ENCODE measurements at regions not wholly inside any gene's neighbourhood (a gene's known extent, or its start where the extent isn't known, plus 50 kb on each side); places are given as distances from the start of the nearest gene placed in this dataset.
"Not testable (repeated sequence)": the region's sequence is repeated elsewhere in the genome, so short reads cannot be mapped to it uniquely, and the experiment has no call there.

GRCh38 chr5:53749621-53750020 is 189.2 kb downstream of the NDUFS4 start:
- no peak for TF ChIP-seq CTCF (IDR thresholded peaks at IDR 0.05)
- intact Hi-C loops (cut with DNase I, micrococcal nuclease): no loop called here
- CTCF ChIA-PET: no interaction called here
- POLR2A ChIA-PET: no interaction called here
- peaks cover 5 to 14% of the 10 kb centered on the region in 2 experiments for H3K9me3 ChIP-seq (ENCODE audit: control insufficient read depth in 1 of 2, insufficient read depth in 1 of 2, low read length in 2 of 2)
- H3K4me3 Mint-ChIP-seq: no peak overlapping the region
- no peak for ATAC-seq (ENCODE audit: poor library complexity)
- no peaks in the 10 kb centered on the region for H3K27me3 ChIP-seq (ENCODE audit: control insufficient read depth in 1 of 2, insufficient read depth in 2 of 2, low read length in 2 of 2)
- peaks cover 12% of the 10 kb centered on the region for H3K9me3 Mint-ChIP-seq
- H3K27ac ChIP-seq (ENCODE audit: low read depth in 1 of 2, low read length in 2 of 2): no peak overlapping the region
- no peaks in the 10 kb centered on the region for H3K36me3 ChIP-seq (ENCODE audit: insufficient read depth, low read length)
- no peak overlapping the region for H3K27ac Mint-ChIP-seq
- no peaks in the 10 kb centered on the region for H3K27me3 Mint-ChIP-seq
- no peak overlapping the region for H3K4me3 ChIP-seq (ENCODE audit: low read length)
- H3K4me1 ChIP-seq (ENCODE audit: insufficient read depth, low read length): no peaks in the 10 kb centered on the region
- DNase-seq: no peak
- H3K4me1 Mint-ChIP-seq (ENCODE audit: low read depth): no peaks in the 10 kb centered on the region
- H3K36me3 Mint-ChIP-seq (ENCODE audit: low read depth): no peaks in the 10 kb centered on the region

GRCh38 chr5:53752282-53752681 is 191.8 kb downstream of the NDUFS4 start:
- CTCF ChIA-PET; POLR2A ChIA-PET; H3K27me3 Mint-ChIP-seq; H3K4me3 ChIP-seq (ENCODE audit: low read length); intact Hi-C loops (cut with DNase I, micrococcal nuclease); H3K9me3 ChIP-seq (ENCODE audit: control insufficient read depth in 1 of 2, insufficient read depth in 1 of 2, low read length in 2 of 2); H3K27ac Mint-ChIP-seq; H3K27me3 ChIP-seq (ENCODE audit: control insufficient read depth in 1 of 2, insufficient read depth in 2 of 2, low read length in 2 of 2); H3K4me1 ChIP-seq (ENCODE audit: insufficient read depth, low read length); H3K36me3 Mint-ChIP-seq (ENCODE audit: low read depth); ATAC-seq (ENCODE audit: poor library complexity); H3K4me3 Mint-ChIP-seq; DNase-seq; H3K27ac ChIP-seq (ENCODE audit: low read depth in 1 of 2, low read length in 2 of 2); H3K36me3 ChIP-seq (ENCODE audit: insufficient read depth, low read length); H3K4me1 Mint-ChIP-seq (ENCODE audit: low read depth): not testable (repeated sequence)
- peaks cover 14% of the 10 kb centered on the region for H3K9me3 Mint-ChIP-seq

GRCh38 chr5:53766673-53767072 is 206.2 kb downstream of the NDUFS4 start:
- intact Hi-C loops (cut with DNase I, micrococcal nuclease): no loop called here
- Mint-ChIP-seq H3K36me3 (ENCODE audit: low read depth) (no peaks in the 10 kb centered on the region), H3K4me1 (ENCODE audit: low read depth) (no peaks in the 10 kb centered on the region), H3K27me3 (peaks cover 22% of the 10 kb centered on the region), H3K9me3 (no peaks in the 10 kb centered on the region), H3K27ac (no peak overlapping the region), H3K4me3 (no peak overlapping the region)
- CTCF ChIA-PET: no interaction called here
- H3K4me3 ChIP-seq (ENCODE audit: low read length): no peak overlapping the region
- POLR2A ChIA-PET: interaction anchor here (1.3 kb wide), 1 partner anchor 13 kb away, joined by 3 read pairs; no protein-coding TSS in a partner anchor
- DNase-seq: no peak
- peaks cover 0 to 5% of the 10 kb centered on the region in 2 experiments for H3K9me3 ChIP-seq (ENCODE audit: control insufficient read depth in 1 of 2, insufficient read depth in 1 of 2, low read length in 2 of 2)
- no peak for TF ChIP-seq CTCF (IDR thresholded peaks at IDR 0.05)
- no peaks in the 10 kb centered on the region for H3K4me1 ChIP-seq (ENCODE audit: insufficient read depth, low read length)
- H3K27ac ChIP-seq (ENCODE audit: low read depth in 1 of 2, low read length in 2 of 2): no peak overlapping the region
- ATAC-seq (ENCODE audit: poor library complexity): no peak
- H3K36me3 ChIP-seq (ENCODE audit: insufficient read depth, low read length): no peaks in the 10 kb centered on the region
- no peaks in the 10 kb centered on the region for H3K27me3 ChIP-seq (ENCODE audit: control insufficient read depth in 1 of 2, insufficient read depth in 2 of 2, low read length in 2 of 2)

GRCh38 chr5:53777864-53778618 is 217.6 kb downstream of the NDUFS4 start:
- H3K4me3 Mint-ChIP-seq: no peak overlapping the region
- H3K27me3 Mint-ChIP-seq: no peaks in the 10 kb centered on the region
- Histone ChIP-seq H3K36me3 (ENCODE audit: insufficient read depth, low read length) (no peaks in the 10 kb centered on the region), H3K27ac (ENCODE audit: low read depth in 1 of 2, low read length in 2 of 2) (no peak overlapping the region), H3K27me3 (ENCODE audit: control insufficient read depth in 1 of 2, insufficient read depth in 2 of 2, low read length in 2 of 2) (no peaks in the 10 kb centered on the region), H3K4me3 (ENCODE audit: low read length) (no peak overlapping the region), H3K4me1 (ENCODE audit: insufficient read depth, low read length) (no peaks in the 10 kb centered on the region), H3K9me3 (ENCODE audit: control insufficient read depth in 1 of 2, insufficient read depth in 1 of 2, low read length in 2 of 2) (no peaks in the 10 kb centered on the region)
- POLR2A ChIA-PET: no interaction called here
- ATAC-seq (ENCODE audit: poor library complexity) (no peak), DNase-seq (no peak)
- H3K36me3 Mint-ChIP-seq (ENCODE audit: low read depth): no peaks in the 10 kb centered on the region
- H3K9me3 Mint-ChIP-seq: no peaks in the 10 kb centered on the region
- TF ChIP-seq CTCF (IDR thresholded peaks at IDR 0.05): no peak
- H3K27ac Mint-ChIP-seq: no peak overlapping the region
- CTCF ChIA-PET: no interaction called here
- H3K4me1 Mint-ChIP-seq (ENCODE audit: low read depth): no peaks in the 10 kb centered on the region
- intact Hi-C loops (cut with DNase I, micrococcal nuclease): no loop called here
